ENCODE measurements at regions not wholly inside any gene's neighbourhood (a gene's known extent, or its start where the extent isn't known, plus 50 kb on each side); places are given as distances from the start of the nearest gene placed in this dataset.

DNA sequence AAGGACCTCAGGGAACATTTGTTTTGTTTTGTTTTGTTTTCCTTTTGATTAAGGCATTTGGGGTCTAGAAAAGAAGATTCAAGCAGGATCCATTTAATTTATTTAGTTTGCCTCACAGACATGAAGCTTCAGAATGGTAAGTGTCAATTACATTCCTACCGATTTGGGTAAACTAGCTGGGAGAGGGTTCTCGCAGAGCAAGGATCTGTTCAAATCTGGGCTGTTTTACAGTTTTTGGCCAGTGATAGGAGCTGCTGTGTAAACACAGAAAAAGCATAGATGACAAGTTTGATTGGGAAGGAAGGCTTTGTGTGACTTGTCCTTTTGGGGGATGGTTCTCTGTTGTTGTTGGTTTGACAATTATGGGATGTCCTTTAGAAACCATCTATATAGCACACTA is 470.3 kb upstream of the WWC1 start:
- intact Hi-C loops (cut with micrococcal nuclease; ENCODE audit: unreplicated experiment), result no loop called here
- H3K36me3 ChIP-seq (ENCODE audit: control insufficient read depth in 2 of 2, insufficient read depth in 2 of 2, low read length in 1 of 2), result no peaks in the 10 kb centered on the region
- H3K4me3 ChIP-seq, result no peak overlapping the region
- no peak overlapping the region for H3K27ac ChIP-seq (ENCODE audit: control insufficient read depth, insufficient read depth)
- FAIRE-seq (no peak), ATAC-seq (no peak), DNase-seq (ENCODE audit: low read depth, low spot score) (no peak)
- CTCF ChIA-PET, result no interaction called here
- BruUV-seq (replicated peaks), result no TSS peak
- no peak overlapping the region for H3K9ac ChIP-seq (ENCODE audit: control insufficient read depth, insufficient read depth, low read length)
- SMC1A ChIA-PET (ENCODE audit: uncharacterized antibody, unreplicated experiment), result interaction anchor here (0.8 to 1.6 kb wide), 2 partner anchors 10 to 147 kb away, joined by 3 read pairs; no protein-coding TSS in a partner anchor
- H2AFZ ChIP-seq (ENCODE audit: control insufficient read depth, low read depth, low read length), result no peak overlapping the region
- POLR2A ChIA-PET, result no interaction called here
- no peaks in the 10 kb centered on the region for H3K27me3 ChIP-seq (replicated peaks in 1 of 2; ENCODE audit: control insufficient read depth in 2 of 2, insufficient read depth in 2 of 2, low read length in 1 of 2)
- in situ Hi-C loops (cut with MboI), result no loop called here
- H3K4me2 ChIP-seq (ENCODE audit: control insufficient read depth, insufficient read depth), result no peak overlapping the region
- H3K9me3 ChIP-seq (replicated peaks; ENCODE audit: control insufficient read depth, insufficient read depth, low read length), result no peaks in the 10 kb centered on the region
- WGBS (ENCODE audit: insufficient coverage, insufficient replicate concordance, low lambda C conversion rate, missing lambda C conversion rate), result 94% methylated on average over 2 of the region's 2 CpGs
- H4K20me1 ChIP-seq (ENCODE audit: control insufficient read depth, insufficient read depth), result no peaks in the 10 kb centered on the region
- TF ChIP-seq, protein P1, sequence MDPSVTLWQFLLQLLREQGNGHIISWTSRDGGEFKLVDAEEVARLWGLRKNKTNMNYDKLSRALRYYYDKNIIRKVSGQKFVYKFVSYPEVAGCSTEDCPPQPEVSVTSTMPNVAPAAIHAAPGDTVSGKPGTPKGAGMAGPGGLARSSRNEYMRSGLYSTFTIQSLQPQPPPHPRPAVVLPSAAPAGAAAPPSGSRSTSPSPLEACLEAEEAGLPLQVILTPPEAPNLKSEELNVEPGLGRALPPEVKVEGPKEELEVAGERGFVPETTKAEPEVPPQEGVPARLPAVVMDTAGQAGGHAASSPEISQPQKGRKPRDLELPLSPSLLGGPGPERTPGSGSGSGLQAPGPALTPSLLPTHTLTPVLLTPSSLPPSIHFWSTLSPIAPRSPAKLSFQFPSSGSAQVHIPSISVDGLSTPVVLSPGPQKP (IDR thresholded peaks at IDR 0.05; ENCODE audit: low read depth, low read length), result no peak
- no peak for TF ChIP-seq GABPA (IDR thresholded peaks at IDR 0.05; ENCODE audit: low read depth)
- TF ChIP-seq CBX5 (IDR thresholded peaks at IDR 0.05; ENCODE audit: low read depth), result no peak
- TF ChIP-seq ZBTB33 (IDR thresholded peaks at IDR 0.05), result no peak
- TF ChIP-seq MEF2B (IDR thresholded peaks at IDR 0.05; ENCODE audit: partially characterized antibody, poor library complexity, severe bottlenecking), result no peak
- TF ChIP-seq SRF (IDR thresholded peaks at IDR 0.05; ENCODE audit: low read depth in 2 of 2, low read length in 2 of 2), result no peak
- no peak for TF ChIP-seq ZZZ3 (IDR thresholded peaks at IDR 0.05; ENCODE audit: control insufficient read depth, insufficient read length, low read depth)
- H3K4me1 ChIP-seq (ENCODE audit: control insufficient read depth, insufficient read depth, low read length), result no peaks in the 10 kb centered on the region
- H3K79me2 ChIP-seq (ENCODE audit: control insufficient read depth, insufficient read depth, low read length), result no peaks in the 10 kb centered on the region
- RAD21 ChIA-PET (ENCODE audit: unreplicated experiment), result no interaction called here

Data from GM12878 (cell line).